ENCODE measurements at regions not wholly inside any gene's neighbourhood (a gene's known extent, or its start where the extent isn't known, plus 50 kb on each side); places are given as distances from the start of the nearest gene placed in this dataset.

DNA sequence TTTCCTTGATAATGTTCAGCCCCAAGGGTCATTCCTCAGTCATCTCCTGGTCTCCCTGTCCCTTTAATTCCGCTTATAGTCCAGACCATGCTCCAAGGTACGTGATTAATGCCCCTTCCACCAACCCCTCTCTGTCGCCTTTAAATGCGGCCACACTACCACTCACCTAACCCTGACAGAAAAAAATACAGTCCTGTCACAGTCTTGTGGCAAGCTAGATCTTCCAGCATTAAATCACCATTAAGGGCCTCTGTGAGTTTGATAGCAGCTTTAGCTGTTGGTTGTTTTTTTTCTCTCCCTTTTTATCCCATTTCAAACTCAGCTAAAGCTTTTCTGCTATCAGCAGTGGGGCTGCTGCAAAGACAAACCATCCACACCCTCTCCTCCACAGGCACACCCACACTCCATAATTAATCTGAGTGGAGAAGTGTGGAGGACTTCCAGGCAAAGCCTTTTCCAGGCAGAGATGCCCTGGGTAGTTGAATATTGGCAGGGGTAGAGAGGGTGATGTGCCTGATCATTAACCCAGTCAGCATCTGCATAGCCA lies 522.7 kb upstream of the CLINT1 start:
- Histone ChIP-seq H3K4me3 (no peak overlapping the region), H4K20me1 (ENCODE audit: insufficient read depth, poor library complexity, severe bottlenecking) (no peaks in the 10 kb centered on the region), H2AFZ (no peak overlapping the region), H3K4me2 (no peak overlapping the region), H3K27ac (no peak overlapping the region), H3K36me3 (replicated peaks; ENCODE audit: insufficient read depth, low read depth) (no peaks in the 10 kb centered on the region), H3K27me3 (no peaks in the 10 kb centered on the region), H3K9me2 (replicated peaks; ENCODE audit: insufficient read depth) (no peaks in the 10 kb centered on the region), H3K9me3 (ENCODE audit: low read depth) (no peaks in the 10 kb centered on the region), H3K4me1 (ENCODE audit: insufficient read depth) (peaks cover 4% of the 10 kb centered on the region), H3K79me2 (no peaks in the 10 kb centered on the region)
- WGBS (ENCODE audit: low lambda C conversion rate, missing lambda C conversion rate), result 86% methylated on average over 4 of the region's 4 CpGs
- DNase-seq (ENCODE audit: low spot score), result no peak
- TF ChIP-seq EZH2 (IDR thresholded peaks at IDR 0.05; ENCODE audit: borderline replicate concordance) (no peak), EZH2phosphoT487 (IDR thresholded peaks at IDR 0.05; ENCODE audit: low read depth, severe bottlenecking, unreplicated experiment) (no peak)
- TF ChIP-seq, protein P1, sequence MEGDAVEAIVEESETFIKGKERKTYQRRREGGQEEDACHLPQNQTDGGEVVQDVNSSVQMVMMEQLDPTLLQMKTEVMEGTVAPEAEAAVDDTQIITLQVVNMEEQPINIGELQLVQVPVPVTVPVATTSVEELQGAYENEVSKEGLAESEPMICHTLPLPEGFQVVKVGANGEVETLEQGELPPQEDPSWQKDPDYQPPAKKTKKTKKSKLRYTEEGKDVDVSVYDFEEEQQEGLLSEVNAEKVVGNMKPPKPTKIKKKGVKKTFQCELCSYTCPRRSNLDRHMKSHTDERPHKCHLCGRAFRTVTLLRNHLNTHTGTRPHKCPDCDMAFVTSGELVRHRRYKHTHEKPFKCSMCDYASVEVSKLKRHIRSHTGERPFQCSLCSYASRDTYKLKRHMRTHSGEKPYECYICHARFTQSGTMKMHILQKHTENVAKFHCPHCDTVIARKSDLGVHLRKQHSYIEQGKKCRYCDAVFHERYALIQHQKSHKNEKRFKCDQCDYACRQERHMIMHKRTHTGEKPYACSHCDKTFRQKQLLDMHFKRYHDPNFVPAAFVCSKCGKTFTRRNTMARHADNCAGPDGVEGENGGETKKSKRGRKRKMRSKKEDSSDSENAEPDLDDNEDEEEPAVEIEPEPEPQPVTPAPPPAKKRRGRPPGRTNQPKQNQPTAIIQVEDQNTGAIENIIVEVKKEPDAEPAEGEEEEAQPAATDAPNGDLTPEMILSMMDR (IDR thresholded peaks at IDR 0.05; ENCODE audit: poor library complexity), result no peak

DNA sequence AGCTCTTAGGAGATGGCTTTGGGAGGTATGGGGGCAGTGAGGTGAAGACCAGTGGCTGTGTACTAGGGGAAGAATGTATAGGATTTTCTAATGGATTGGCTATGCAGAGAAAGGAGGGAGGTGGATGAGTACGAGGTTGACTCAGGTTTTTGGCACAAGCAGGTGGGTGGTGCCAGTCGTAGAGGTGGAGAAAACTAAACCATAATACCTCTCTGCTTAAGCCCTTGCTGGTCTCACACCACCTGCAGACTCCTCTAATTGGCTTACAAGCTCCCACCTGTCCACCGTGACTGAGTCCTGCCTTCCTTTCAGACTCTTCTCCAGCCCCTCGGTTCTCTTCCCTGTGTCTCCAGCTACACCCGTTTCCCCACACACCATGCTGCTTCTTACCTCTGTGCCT lies 521.7 kb upstream of the CLINT1 start:
- Histone ChIP-seq H3K79me2 (no peaks in the 10 kb centered on the region), H3K9me3 (ENCODE audit: low read depth) (no peaks in the 10 kb centered on the region), H3K27ac (no peak overlapping the region), H3K4me3 (no peak overlapping the region), H3K9me2 (replicated peaks; ENCODE audit: insufficient read depth) (no peaks in the 10 kb centered on the region), H4K20me1 (ENCODE audit: insufficient read depth, poor library complexity, severe bottlenecking) (no peaks in the 10 kb centered on the region), H3K4me2 (no peak overlapping the region), H3K36me3 (replicated peaks; ENCODE audit: insufficient read depth, low read depth) (no peaks in the 10 kb centered on the region), H3K4me1 (ENCODE audit: insufficient read depth) (peaks cover 4% of the 10 kb centered on the region), H3K27me3 (no peaks in the 10 kb centered on the region), H2AFZ (no peak overlapping the region)
- DNase-seq (ENCODE audit: low spot score), result no peak
- WGBS (ENCODE audit: low lambda C conversion rate, missing lambda C conversion rate), result 77% methylated on average over 5 of the region's 5 CpGs
- TF ChIP-seq, protein P1 (IDR thresholded peaks at IDR 0.05; ENCODE audit: poor library complexity), result no peak
- TF ChIP-seq EZH2phosphoT487 (IDR thresholded peaks at IDR 0.05; ENCODE audit: low read depth, severe bottlenecking, unreplicated experiment) (no peak), EZH2 (IDR thresholded peaks at IDR 0.05; ENCODE audit: borderline replicate concordance) (no peak)

DNA sequence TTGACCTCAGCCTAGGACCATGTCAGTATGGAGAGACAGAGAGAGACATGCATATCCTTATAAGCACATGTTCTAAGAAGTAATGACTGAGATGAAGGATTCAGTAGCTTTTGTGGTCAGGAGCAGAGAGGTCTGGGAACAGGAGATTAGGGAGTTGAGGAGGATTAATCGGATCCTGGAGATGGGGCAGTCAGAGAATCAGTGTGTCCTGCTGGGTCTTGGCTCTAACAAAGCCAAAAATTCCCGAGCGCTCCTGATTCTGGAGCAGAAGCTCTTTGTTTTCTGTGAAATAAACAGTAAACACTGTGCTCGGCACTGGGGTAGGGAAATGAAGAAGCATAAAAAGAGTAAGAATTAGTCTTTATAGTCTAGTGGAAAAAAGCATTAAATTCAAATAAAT lies 520.0 kb upstream of the CLINT1 start:
- Histone ChIP-seq H3K4me1 (ENCODE audit: insufficient read depth) (peaks cover 4% of the 10 kb centered on the region), H3K4me2 (no peak overlapping the region), H3K4me3 (no peak overlapping the region), H3K27ac (no peak overlapping the region), H3K79me2 (no peaks in the 10 kb centered on the region), H2AFZ (no peak overlapping the region), H4K20me1 (ENCODE audit: insufficient read depth, poor library complexity, severe bottlenecking) (no peaks in the 10 kb centered on the region), H3K9me3 (ENCODE audit: low read depth) (no peaks in the 10 kb centered on the region), H3K36me3 (replicated peaks; ENCODE audit: insufficient read depth, low read depth) (no peaks in the 10 kb centered on the region), H3K27me3 (no peaks in the 10 kb centered on the region), H3K9me2 (replicated peaks; ENCODE audit: insufficient read depth) (no peaks in the 10 kb centered on the region)
- DNase-seq (ENCODE audit: low spot score), result no peak
- TF ChIP-seq EZH2phosphoT487 (IDR thresholded peaks at IDR 0.05; ENCODE audit: low read depth, severe bottlenecking, unreplicated experiment) (no peak), EZH2 (IDR thresholded peaks at IDR 0.05; ENCODE audit: borderline replicate concordance) (no peak)
- TF ChIP-seq, protein P1 (IDR thresholded peaks at IDR 0.05; ENCODE audit: poor library complexity), result no peak
- 76% methylated on average over 4 of the region's 4 CpGs for WGBS (ENCODE audit: low lambda C conversion rate, missing lambda C conversion rate)

DNA sequence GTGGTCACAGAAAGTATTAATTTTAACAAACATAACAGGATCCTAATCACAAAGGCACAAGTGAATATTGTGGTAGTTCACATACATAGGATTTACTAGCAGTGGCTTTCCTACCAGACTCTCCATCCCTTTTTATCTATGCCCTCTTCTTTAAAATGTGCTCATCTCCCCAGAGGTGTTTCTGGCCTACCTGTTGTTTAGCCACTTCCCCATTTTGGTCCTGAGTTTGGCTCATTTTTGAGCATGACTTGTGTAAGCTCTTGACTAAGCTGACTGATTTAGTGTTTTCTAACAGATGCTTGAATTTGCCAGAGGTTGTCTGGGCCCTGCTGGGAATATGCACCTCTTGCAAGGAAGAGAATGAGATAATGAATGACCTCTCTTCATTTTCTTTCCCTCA lies 517.7 kb upstream of the CLINT1 start:
- DNase-seq (ENCODE audit: low spot score), result no peak
- TF ChIP-seq EZH2 (IDR thresholded peaks at IDR 0.05; ENCODE audit: borderline replicate concordance) (no peak), EZH2phosphoT487 (IDR thresholded peaks at IDR 0.05; ENCODE audit: low read depth, severe bottlenecking, unreplicated experiment) (no peak)
- TF ChIP-seq, protein P1 (IDR thresholded peaks at IDR 0.05; ENCODE audit: poor library complexity), result no peak
- no peaks in the 10 kb centered on the region for H3K4me1 ChIP-seq (ENCODE audit: insufficient read depth)
- no peak overlapping the region for H2AFZ ChIP-seq
- H3K4me2 ChIP-seq, result no peak overlapping the region
- H3K4me3 ChIP-seq, result no peak overlapping the region
- no peaks in the 10 kb centered on the region for H3K79me2 ChIP-seq
- H3K27me3 ChIP-seq, result no peaks in the 10 kb centered on the region
- no peaks in the 10 kb centered on the region for H3K9me2 ChIP-seq (replicated peaks; ENCODE audit: insufficient read depth)
- no peaks in the 10 kb centered on the region for H4K20me1 ChIP-seq (ENCODE audit: insufficient read depth, poor library complexity, severe bottlenecking)
- H3K27ac ChIP-seq, result no peak overlapping the region
- no peaks in the 10 kb centered on the region for H3K9me3 ChIP-seq (ENCODE audit: low read depth)
- H3K36me3 ChIP-seq (replicated peaks; ENCODE audit: insufficient read depth, low read depth), result no peaks in the 10 kb centered on the region
